ENCODE measurements at regions not wholly inside any gene's neighbourhood (a gene's known extent, or its start where the extent isn't known, plus 50 kb on each side); places are given as distances from the start of the nearest gene placed in this dataset.
"Not testable (repeated sequence)": the region's sequence is repeated elsewhere in the genome, so short reads cannot be mapped to it uniquely, and the experiment has no call there.

- in situ Hi-C loops (cut with MboI; ENCODE audit: low pct_unique_long_range_greater_than_20kb, low sequenced_read_pairs), result no loop called here
- no peak for DNase-seq
Observed at GRCh38 chr12:74250891-74251290, 286.7 kb upstream of the ATXN7L3B start.

- in situ Hi-C loops (cut with MboI; ENCODE audit: low pct_unique_long_range_greater_than_20kb, low sequenced_read_pairs), result not testable (repeated sequence)
Observed at GRCh38 chr12:74253826-74254225, 283.8 kb upstream of the ATXN7L3B start.

GRCh38 chr12:74254784-74255183 lies 282.9 kb upstream of the ATXN7L3B start:
- no peak for DNase-seq
- in situ Hi-C loops (cut with MboI; ENCODE audit: low pct_unique_long_range_greater_than_20kb, low sequenced_read_pairs), result no loop called here

More at GRCh38 chr12:74253826-74254225, 283.8 kb upstream of the ATXN7L3B start:
- not testable (repeated sequence) for DNase-seq

- DNase-seq, result no peak
- in situ Hi-C loops (cut with MboI; ENCODE audit: low pct_unique_long_range_greater_than_20kb, low sequenced_read_pairs), result no loop called here
Observed at GRCh38 chr12:74259199-74259598, 278.4 kb upstream of the ATXN7L3B start.

GRCh38 chr12:74264692-74265091 lies 272.9 kb upstream of the ATXN7L3B start:
- in situ Hi-C loops (cut with MboI; ENCODE audit: low pct_unique_long_range_greater_than_20kb, low sequenced_read_pairs), result no loop called here
- no peak for DNase-seq

- DNase-seq; in situ Hi-C loops (cut with MboI; ENCODE audit: low pct_unique_long_range_greater_than_20kb, low sequenced_read_pairs): not testable (repeated sequence)
Observed at GRCh38 chr12:74269355-74269754, 268.3 kb upstream of the ATXN7L3B start.

GRCh38 chr12:74280156-74280655 lies 257.4 kb upstream of the ATXN7L3B start:
- no peak for DNase-seq
- in situ Hi-C loops (cut with MboI; ENCODE audit: low pct_unique_long_range_greater_than_20kb, low sequenced_read_pairs), result no loop called here

GRCh38 chr12:74281401-74282180 lies 256.0 kb upstream of the ATXN7L3B start:
- in situ Hi-C loops (cut with MboI; ENCODE audit: low pct_unique_long_range_greater_than_20kb, low sequenced_read_pairs); DNase-seq: not testable (repeated sequence)

GRCh38 chr12:74283646-74284045 lies 254.0 kb upstream of the ATXN7L3B start:
- no peak for DNase-seq
- in situ Hi-C loops (cut with MboI; ENCODE audit: low pct_unique_long_range_greater_than_20kb, low sequenced_read_pairs), result no loop called here

GRCh38 chr12:74285773-74286172 lies 251.9 kb upstream of the ATXN7L3B start:
- in situ Hi-C loops (cut with MboI; ENCODE audit: low pct_unique_long_range_greater_than_20kb, low sequenced_read_pairs), result no loop called here
- DNase-seq, result no peak

- in situ Hi-C loops (cut with MboI; ENCODE audit: low pct_unique_long_range_greater_than_20kb, low sequenced_read_pairs), result no loop called here
- no peak for DNase-seq
Observed at GRCh38 chr12:74286254-74286653, 251.4 kb upstream of the ATXN7L3B start.

- in situ Hi-C loops (cut with MboI; ENCODE audit: low pct_unique_long_range_greater_than_20kb, low sequenced_read_pairs), result no loop called here
- DNase-seq, result no peak
Observed at GRCh38 chr12:74292351-74293194, 245.1 kb upstream of the ATXN7L3B start.

GRCh38 chr12:74293689-74294131 lies 243.9 kb upstream of the ATXN7L3B start:
- in situ Hi-C loops (cut with MboI; ENCODE audit: low pct_unique_long_range_greater_than_20kb, low sequenced_read_pairs), result no loop called here
- DNase-seq, result no peak

- peak; percentile 14 for DNase-seq
Observed at GRCh38 chr12:74317078-74317601, 220.5 kb upstream of the ATXN7L3B start.

GRCh38 chr12:74317741-74318140 lies 219.9 kb upstream of the ATXN7L3B start:
- in situ Hi-C loops (cut with MboI; ENCODE audit: low pct_unique_long_range_greater_than_20kb, low sequenced_read_pairs), result no loop called here
- no peak for DNase-seq

More at GRCh38 chr12:74317078-74317601, 220.5 kb upstream of the ATXN7L3B start:
- in situ Hi-C loops (cut with MboI; ENCODE audit: low pct_unique_long_range_greater_than_20kb, low sequenced_read_pairs), result no loop called here

- in situ Hi-C loops (cut with MboI; ENCODE audit: low pct_unique_long_range_greater_than_20kb, low sequenced_read_pairs), result no loop called here
- no peak for DNase-seq
Observed at GRCh38 chr12:74319886-74320285, 217.7 kb upstream of the ATXN7L3B start.

- DNase-seq, result no peak
- in situ Hi-C loops (cut with MboI; ENCODE audit: low pct_unique_long_range_greater_than_20kb, low sequenced_read_pairs), result no loop called here
Observed at GRCh38 chr12:74321381-74321780, 216.3 kb upstream of the ATXN7L3B start.

GRCh38 chr12:74322792-74323191 lies 214.8 kb upstream of the ATXN7L3B start:
- no peak for DNase-seq
- in situ Hi-C loops (cut with MboI; ENCODE audit: low pct_unique_long_range_greater_than_20kb, low sequenced_read_pairs), result no loop called here

GRCh38 chr12:74328623-74329022 lies 209.0 kb upstream of the ATXN7L3B start:
- in situ Hi-C loops (cut with MboI; ENCODE audit: low pct_unique_long_range_greater_than_20kb, low sequenced_read_pairs), result no loop called here
- no peak for DNase-seq

- no peak for DNase-seq
- in situ Hi-C loops (cut with MboI; ENCODE audit: low pct_unique_long_range_greater_than_20kb, low sequenced_read_pairs), result no loop called here
Observed at GRCh38 chr12:74334780-74335179, 202.9 kb upstream of the ATXN7L3B start.

Measured in KBM-7 (cell line).